Endodermal cell (in vitro differentiated cells): ENCODE measurements at regions not wholly inside any gene's neighbourhood (a gene's known extent, or its start where the extent isn't known, plus 50 kb on each side); places are given as distances from the start of the nearest gene placed in this dataset.

Experiments
- DNase-seq: peaks from one replicate; pipeline ENCODE4 v3.0.0-alpha.2; 2017
- H3K27ac ChIP-seq: 2 replicates; pipeline ENCODE4 v1.5.1; 2013; ENCODE audit warnings: mild to moderate bottlenecking, low read depth, low read length, moderate library complexity
- H3K27me3 ChIP-seq: 2 replicates; pipeline ENCODE4 v1.6.1; 2013; ENCODE audit warnings: mild to moderate bottlenecking, low read length, moderate library complexity; ENCODE audit not compliant: insufficient read depth, control insufficient read depth, poor library complexity, severe bottlenecking
- H3K36me3 ChIP-seq: 2 replicates; pipeline ENCODE4 v1.7.0; 2013; ENCODE audit warnings: mild to moderate bottlenecking, low read length, moderate library complexity; ENCODE audit not compliant: control insufficient read depth, insufficient read depth
- H3K4me1 ChIP-seq: one replicate; pipeline ENCODE4 v1.7.0; 2013; ENCODE audit warnings: low read length; ENCODE audit not compliant: control insufficient read depth, insufficient read depth
- H3K4me3 ChIP-seq: 2 replicates; pipeline ENCODE4 v1.5.1; 2013; ENCODE audit warnings: mild to moderate bottlenecking, low read length, moderate library complexity
- H3K9ac ChIP-seq: 2 replicates; pipeline ENCODE4 v1.6.1; 2013; ENCODE audit warnings: mild to moderate bottlenecking, low read length, moderate library complexity; ENCODE audit not compliant: poor library complexity, severe bottlenecking; ENCODE audit errors: extremely low read depth
- H3K9me3 ChIP-seq: 2 replicates; pipeline ENCODE4 v1.6.1; 2013; ENCODE audit warnings: mild to moderate bottlenecking, low read length, moderate library complexity; ENCODE audit not compliant: control insufficient read depth
- H3K27ac Mint-ChIP-seq: 2 replicates; pipeline ENCODE4 v1.8.0; 2020; ENCODE audit warnings: mixed read lengths
- H3K27me3 Mint-ChIP-seq: 2 replicates; pipeline ENCODE4 v1.8.0; 2021; ENCODE audit warnings: mild to moderate bottlenecking, mixed read lengths; ENCODE audit not compliant: insufficient read depth
- H3K36me3 Mint-ChIP-seq: 2 replicates; pipeline ENCODE4 v1.8.0; 2020; ENCODE audit warnings: low read depth, mixed read lengths
- H3K4me1 Mint-ChIP-seq: 2 replicates; pipeline ENCODE4 v1.8.0; 2020; ENCODE audit warnings: mixed read lengths
- H3K4me3 Mint-ChIP-seq: 2 replicates; pipeline ENCODE4 v1.8.0; 2020; ENCODE audit warnings: mild to moderate bottlenecking, moderate library complexity, mixed read lengths
- H3K9me3 Mint-ChIP-seq: 2 replicates; pipeline ENCODE4 v1.8.0; 2020; ENCODE audit warnings: mild to moderate bottlenecking, mixed read lengths
- CTCF ChIP-seq: fragments of 200-600 bp; sonication (generic); conservative IDR thresholded peaks from 2 replicates; pipeline ENCODE4 v1.5.0; 2021; ENCODE audit warnings: antibody characterized with exemption, mild to moderate bottlenecking
- WGBS, 2 experiments: methylation state at CpG; one replicate each; pipeline versions ENCODE4 v1.1.5 to v1.1.7; 2013; ENCODE audit warnings: missing lambda C conversion rate in 2 of 2, mixed read lengths in 1 of 2; ENCODE audit not compliant: insufficient coverage in 1 of 2, insufficient read length in 1 of 2; 5-methylcytosine and 5-hydroxymethylcytosine counted together

GRCh38 chr10:3445648-3446047 is 273.1 kb upstream of the PITRM1 start:
- Mint-ChIP-seq H3K36me3 (no peaks in the 10 kb centered on the region), H3K9me3 (peaks cover 25% of the 10 kb centered on the region), H3K4me1 (peaks cover 2% of the 10 kb centered on the region), H3K27me3 (no peaks in the 10 kb centered on the region), H3K27ac (no peak overlapping the region), H3K4me3 (no peak overlapping the region)
- Histone ChIP-seq H3K9ac (no peak overlapping the region), H3K4me1 (no peaks in the 10 kb centered on the region), H3K27ac (no peak overlapping the region), H3K36me3 (no peaks in the 10 kb centered on the region), H3K4me3 (no peak overlapping the region), H3K27me3 (no peaks in the 10 kb centered on the region), H3K9me3 (no peaks in the 10 kb centered on the region)
- DNase-seq = no peak
- no peak for TF ChIP-seq CTCF
- whole genome bisulfite sequencing, 2 experiments = 91 to 94% methylated on average over 4 of the region's 4 CpGs

- no peaks in the 10 kb centered on the region for H3K27me3 ChIP-seq
- Mint-ChIP-seq H3K36me3 (no peaks in the 10 kb centered on the region), H3K4me3 (no peak overlapping the region), H3K27ac (no peak overlapping the region), H3K4me1 (no peaks in the 10 kb centered on the region), H3K9me3 (peaks cover 33% of the 10 kb centered on the region), H3K27me3 (no peaks in the 10 kb centered on the region)
- DNase-seq = no peak
- H3K9ac ChIP-seq = no peak overlapping the region
- no peak overlapping the region for H3K27ac ChIP-seq
- 92% methylated on average over 5 to 8 of the region's 8 CpGs for WGBS, 2 experiments
- H3K4me1 ChIP-seq = no peaks in the 10 kb centered on the region
- H3K36me3 ChIP-seq = no peaks in the 10 kb centered on the region
- TF ChIP-seq CTCF = no peak
- H3K4me3 ChIP-seq = no peak overlapping the region
- no peaks in the 10 kb centered on the region for H3K9me3 ChIP-seq
Measured at GRCh38 chr10:3442451-3442990, 269.9 kb upstream of the PITRM1 start.

GRCh38 chr10:3439183-3439582 is 266.6 kb upstream of the PITRM1 start:
- Histone ChIP-seq H3K36me3 (no peaks in the 10 kb centered on the region), H3K4me1 (no peaks in the 10 kb centered on the region)
- peaks cover 26% of the 10 kb centered on the region for H3K9me3 Mint-ChIP-seq

More at GRCh38 chr10:3439183-3439582, 266.6 kb upstream of the PITRM1 start:
- Histone ChIP-seq H3K27ac (no peak overlapping the region), H3K27me3 (no peaks in the 10 kb centered on the region), H3K4me3 (no peak overlapping the region), H3K9me3 (no peaks in the 10 kb centered on the region), H3K9ac (no peak overlapping the region)
- H3K27me3 Mint-ChIP-seq = no peaks in the 10 kb centered on the region
- no peak overlapping the region for H3K27ac Mint-ChIP-seq
- no peaks in the 10 kb centered on the region for H3K4me1 Mint-ChIP-seq
- no peak overlapping the region for H3K4me3 Mint-ChIP-seq
- no peak for DNase-seq
- TF ChIP-seq CTCF = no peak
- no peaks in the 10 kb centered on the region for H3K36me3 Mint-ChIP-seq
